Cardiac fibroblast (primary cell): ENCODE measurements at regions not wholly inside any gene's neighbourhood (a gene's known extent, or its start where the extent isn't known, plus 50 kb on each side); places are given as distances from the start of the nearest gene placed in this dataset.

Experiments
- DNase-seq, 2 donors: peaks; one replicate each; pipeline versions ENCODE4 v3.0.0 to v3.0.0-alpha.2; 2010; ENCODE audit warnings: low read depth in 2 of 2
- H3K4me3 ChIP-seq, 2 donors: replicated peaks in 1 of 2; 1 replicate in 1 of 2; 2 replicates in 1 of 2; pipeline ENCODE4 v1.5.1; 2011; ENCODE audit warnings: low read depth in 2 of 2, low read length in 2 of 2, mild to moderate bottlenecking in 2 of 2, moderate library complexity in 1 of 2
- TF ChIP-seq, protein P1 (sequence below): IDR thresholded peaks from one replicate; pipeline ENCODE4 v1.5.1; 2011; ENCODE audit warnings: low read depth, mild to moderate bottlenecking, low read length, inconsistent platforms

DNA sequence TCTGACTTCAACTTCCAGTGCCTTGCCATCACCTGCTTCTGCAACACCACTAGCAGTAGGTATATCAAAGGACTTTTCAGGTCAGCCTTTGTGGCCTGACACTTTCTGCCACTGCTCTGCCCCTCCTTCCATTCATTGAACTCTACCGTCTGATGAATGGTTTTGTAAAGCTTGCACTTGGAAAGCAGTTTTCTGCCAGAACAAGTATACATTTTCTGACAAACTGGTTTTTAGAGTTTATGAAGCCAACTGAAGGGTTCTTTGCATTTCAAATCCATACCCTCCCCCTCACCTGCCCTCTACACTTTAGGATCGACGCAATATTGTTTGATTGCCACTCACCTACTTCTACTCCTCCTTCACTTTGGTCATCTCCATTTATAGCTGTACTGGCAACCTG lies 603.1 kb downstream of the HACE1 start:
- TF ChIP-seq, protein P1, sequence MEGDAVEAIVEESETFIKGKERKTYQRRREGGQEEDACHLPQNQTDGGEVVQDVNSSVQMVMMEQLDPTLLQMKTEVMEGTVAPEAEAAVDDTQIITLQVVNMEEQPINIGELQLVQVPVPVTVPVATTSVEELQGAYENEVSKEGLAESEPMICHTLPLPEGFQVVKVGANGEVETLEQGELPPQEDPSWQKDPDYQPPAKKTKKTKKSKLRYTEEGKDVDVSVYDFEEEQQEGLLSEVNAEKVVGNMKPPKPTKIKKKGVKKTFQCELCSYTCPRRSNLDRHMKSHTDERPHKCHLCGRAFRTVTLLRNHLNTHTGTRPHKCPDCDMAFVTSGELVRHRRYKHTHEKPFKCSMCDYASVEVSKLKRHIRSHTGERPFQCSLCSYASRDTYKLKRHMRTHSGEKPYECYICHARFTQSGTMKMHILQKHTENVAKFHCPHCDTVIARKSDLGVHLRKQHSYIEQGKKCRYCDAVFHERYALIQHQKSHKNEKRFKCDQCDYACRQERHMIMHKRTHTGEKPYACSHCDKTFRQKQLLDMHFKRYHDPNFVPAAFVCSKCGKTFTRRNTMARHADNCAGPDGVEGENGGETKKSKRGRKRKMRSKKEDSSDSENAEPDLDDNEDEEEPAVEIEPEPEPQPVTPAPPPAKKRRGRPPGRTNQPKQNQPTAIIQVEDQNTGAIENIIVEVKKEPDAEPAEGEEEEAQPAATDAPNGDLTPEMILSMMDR, result no peak
- H3K4me3 ChIP-seq, result no peak overlapping the region
- no peak for DNase-seq

- DNase-seq, result no peak
- TF ChIP-seq, protein P1, result no peak
- H3K4me3 ChIP-seq, result no peak overlapping the region
These were observed 606.5 kb downstream of the HACE1 start for GRCh38 chr6:104253236-104253635.

GRCh38 chr6:104252276-104252675 lies 607.4 kb downstream of the HACE1 start:
- TF ChIP-seq, protein P1, result no peak
- no peak for DNase-seq
- H3K4me3 ChIP-seq, result no peak overlapping the region

DNA sequence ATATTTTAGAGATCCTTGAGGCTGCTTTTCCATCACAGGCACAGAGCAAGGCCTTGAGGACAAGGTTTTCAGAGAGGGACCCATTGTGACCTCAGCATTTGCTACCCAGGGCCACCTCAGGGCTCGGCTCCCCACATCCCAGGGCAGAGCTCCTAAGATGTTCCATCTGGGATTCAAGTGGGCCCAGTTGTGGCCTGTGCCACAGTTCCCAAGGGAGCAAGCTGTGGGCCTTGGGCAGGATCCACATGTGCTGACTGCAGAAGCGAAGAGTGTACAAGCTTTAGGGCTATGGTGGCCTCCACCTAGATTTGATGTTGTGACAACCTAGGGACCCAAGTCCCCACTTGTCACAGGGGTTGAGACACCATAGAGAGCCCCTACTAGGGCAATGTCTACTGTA lies 608.1 kb downstream of the HACE1 start:
- TF ChIP-seq, protein P1, result no peak
- no peak overlapping the region for H3K4me3 ChIP-seq
- no peak for DNase-seq

DNA sequence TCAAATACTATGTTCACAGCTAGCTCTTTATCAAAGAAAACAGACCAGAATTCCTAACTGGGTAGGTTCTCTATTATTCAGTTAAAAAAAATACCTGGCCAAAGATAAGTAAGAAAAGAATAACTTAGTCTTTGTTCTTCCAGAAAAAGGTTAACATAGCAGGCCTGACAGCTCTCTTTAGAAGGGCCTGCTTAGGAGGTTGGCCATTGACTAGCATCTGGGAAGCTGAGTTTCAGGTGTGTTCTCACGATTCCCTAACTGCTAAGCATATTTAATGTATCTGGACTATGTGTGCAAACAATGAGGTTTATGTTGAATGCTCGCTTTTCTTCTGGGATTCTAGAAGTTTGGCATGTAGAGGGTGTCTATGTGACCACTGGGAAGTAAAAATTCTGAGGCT lies 618.9 kb downstream of the HACE1 start:
- DNase-seq, result no peak
- TF ChIP-seq, protein P1, result no peak
- H3K4me3 ChIP-seq, result no peak overlapping the region

DNA sequence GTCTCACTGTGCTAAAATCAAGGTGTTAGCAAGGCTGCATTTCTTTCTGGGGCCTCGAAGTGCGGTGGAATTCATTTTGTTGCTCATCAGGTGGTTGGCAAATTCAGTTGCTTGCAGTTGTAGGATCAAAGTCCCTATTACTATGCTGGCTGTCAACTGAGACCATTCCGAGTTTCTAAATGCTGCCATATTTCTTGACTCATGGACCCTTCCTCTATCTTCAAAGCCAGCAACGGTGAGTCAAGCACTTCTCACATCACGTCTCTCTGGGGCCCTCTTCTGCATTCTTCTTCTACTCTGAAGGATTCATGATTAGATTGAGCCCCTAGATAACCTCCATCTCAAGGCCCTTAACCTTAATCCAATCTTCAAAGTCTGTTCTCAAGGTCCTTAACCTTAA lies 619.7 kb downstream of the HACE1 start:
- no peak overlapping the region for H3K4me3 ChIP-seq
- no peak for DNase-seq
- TF ChIP-seq, protein P1, result no peak

- H3K4me3 ChIP-seq, result no peak overlapping the region
- DNase-seq, result no peak
These were observed 630.7 kb downstream of the HACE1 start for GRCh38 chr6:104229057-104229456.

More at GRCh38 chr6:104229057-104229456, 630.7 kb downstream of the HACE1 start:
- TF ChIP-seq, protein P1, result no peak
